Transverse colon (tissue), 3 donors: ENCODE measurements at regions not wholly inside any gene's neighbourhood (a gene's known extent, or its start where the extent isn't known, plus 50 kb on each side); places are given as distances from the start of the nearest gene placed in this dataset.

Experiments used
- POLR2A ChIP-seq: fragments of 450-650 bp; IDR thresholded peaks from one replicate; pipeline ENCODE4 v1.6.1; 2016; ENCODE audit warnings: antibody characterized with exemption, mild to moderate bottlenecking, moderate library complexity
- TF ChIP-seq, protein P1 (sequence below), 5 experiments: fragments of 200-600 bp in 3 of 5; fragments of 450-650 bp in 2 of 5; sonication (generic) in 3 of 5; IDR thresholded peaks; 1 replicate in 2 of 5; 2 replicates in 3 of 5; pipeline ENCODE4 v1.5.1; 2016 to 2017; ENCODE audit warnings: antibody characterized with exemption in 5 of 5, inconsistent platforms in 3 of 5, mild to moderate bottlenecking in 2 of 5, moderate library complexity in 1 of 5

- TF ChIP-seq, protein P1, sequence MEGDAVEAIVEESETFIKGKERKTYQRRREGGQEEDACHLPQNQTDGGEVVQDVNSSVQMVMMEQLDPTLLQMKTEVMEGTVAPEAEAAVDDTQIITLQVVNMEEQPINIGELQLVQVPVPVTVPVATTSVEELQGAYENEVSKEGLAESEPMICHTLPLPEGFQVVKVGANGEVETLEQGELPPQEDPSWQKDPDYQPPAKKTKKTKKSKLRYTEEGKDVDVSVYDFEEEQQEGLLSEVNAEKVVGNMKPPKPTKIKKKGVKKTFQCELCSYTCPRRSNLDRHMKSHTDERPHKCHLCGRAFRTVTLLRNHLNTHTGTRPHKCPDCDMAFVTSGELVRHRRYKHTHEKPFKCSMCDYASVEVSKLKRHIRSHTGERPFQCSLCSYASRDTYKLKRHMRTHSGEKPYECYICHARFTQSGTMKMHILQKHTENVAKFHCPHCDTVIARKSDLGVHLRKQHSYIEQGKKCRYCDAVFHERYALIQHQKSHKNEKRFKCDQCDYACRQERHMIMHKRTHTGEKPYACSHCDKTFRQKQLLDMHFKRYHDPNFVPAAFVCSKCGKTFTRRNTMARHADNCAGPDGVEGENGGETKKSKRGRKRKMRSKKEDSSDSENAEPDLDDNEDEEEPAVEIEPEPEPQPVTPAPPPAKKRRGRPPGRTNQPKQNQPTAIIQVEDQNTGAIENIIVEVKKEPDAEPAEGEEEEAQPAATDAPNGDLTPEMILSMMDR (IDR thresholded peaks at IDR 0.05): no peak
- TF ChIP-seq POLR2A: no peak
Measured at GRCh38 chr1:187044411-187044810, 215.7 kb downstream of the PLA2G4A start.
